Mammary epithelial cell (primary cell): ENCODE measurements at regions not wholly inside any gene's neighbourhood (a gene's known extent, or its start where the extent isn't known, plus 50 kb on each side); places are given as distances from the start of the nearest gene placed in this dataset.

ENCODE experiments used
- CTCF ChIP-seq, 2 donors: IDR thresholded peaks in 1 of 2; conservative IDR thresholded peaks in 1 of 2; 2 replicates each; pipeline ENCODE4 v1.5.1; 2011 to 2012; ENCODE audit warnings: inconsistent platforms in 2 of 2, low read length in 2 of 2, mild to moderate bottlenecking in 2 of 2, control low read depth in 1 of 2, low read depth in 1 of 2; ENCODE audit not compliant: insufficient read depth in 1 of 2; ENCODE audit errors: extremely low read depth in 1 of 2
- EZH2 ChIP-seq: IDR thresholded peaks from 2 replicates; pipeline ENCODE4 v1.6.1; 2012; ENCODE audit warnings: low read length, inconsistent platforms, borderline replicate concordance

GRCh38 chr5:2153802-2154201 lies 271.1 kb upstream of the IRX4 start:
- TF ChIP-seq CTCF (conservative IDR thresholded peaks at IDR 0.05 in 1 of 2, IDR thresholded peaks at IDR 0.05 in 1 of 2; ENCODE audit: extremely low read depth in 1 of 2, insufficient read depth in 1 of 2, low read depth in 1 of 2, low read length in 2 of 2) (no peak), EZH2 (no peak)
